ELF-1 (cell line): ENCODE measurements at regions not wholly inside any gene's neighbourhood (a gene's known extent, or its start where the extent isn't known, plus 50 kb on each side); places are given as distances from the start of the nearest gene placed in this dataset.

Experiments used
- DNase-seq: peaks from one replicate; pipeline ENCODE4 v3.0.0-alpha.2; 2016; ENCODE audit warnings: low read depth, low spot score

- no peak for DNase-seq
These were observed 66.7 kb upstream of the EZH2 start for GRCh38 chr7:148950806-148951205.

GRCh38 chr7:148944935-148945934 lies 61.1 kb upstream of the EZH2 start:
- DNase-seq: no peak

GRCh38 chr7:148941598-148942275 lies 57.6 kb upstream of the EZH2 start:
- DNase-seq: peak; percentile 80

- peak; percentile 74 for DNase-seq
These were observed 56.9 kb upstream of the EZH2 start for GRCh38 chr7:148940702-148941597.

- DNase-seq: no peak
These were observed 55.2 kb upstream of the EZH2 start for GRCh38 chr7:148939128-148939755.

DNA sequence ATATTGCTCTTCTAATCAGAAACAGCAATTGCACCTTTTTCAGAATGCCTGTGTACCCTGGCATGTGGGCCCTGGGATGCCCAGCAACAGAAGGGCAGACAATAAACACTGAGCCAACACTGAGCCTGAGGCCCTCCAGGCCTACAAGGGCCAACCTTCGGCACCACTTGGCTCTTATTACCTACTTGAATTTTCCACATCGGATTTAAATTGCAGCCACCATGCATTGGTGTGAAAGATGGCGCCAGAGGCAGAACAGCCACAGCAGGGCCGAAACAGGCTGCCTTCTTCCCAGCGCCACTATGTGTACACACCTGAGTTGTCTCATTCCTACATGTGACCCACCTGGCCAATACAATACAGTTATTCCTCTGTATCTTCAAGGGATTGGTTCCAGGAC lies 51.4 kb upstream of the EZH2 start:
- DNase-seq: no peak
